HCT116 (cell line): ENCODE measurements at regions not wholly inside any gene's neighbourhood (a gene's known extent, or its start where the extent isn't known, plus 50 kb on each side); places are given as distances from the start of the nearest gene placed in this dataset.

ENCODE experiments used
- ATAC-seq: fragments of 200-7000 bp; cut with Tn5 transposase; 2 replicates; pipeline ENCODE4 v1.9.1; 2020; ENCODE audit warnings: mild to moderate bottlenecking, moderate library complexity
- BruUV-seq: library from RNA; stranded (reverse); fragments of 400-500 nt; replicated peaks from 2 replicates; lab custom pipeline; 2021; lab: Mats Ljungman, UMichigan
- CTCF ChIA-PET: fragments of 300-600 bp; sonication (Branson Sonifier 250); formaldehyde crosslinking; loops from one replicate; lab custom pipeline; 2021; ENCODE audit warnings: antibody characterized with exemption; lab: Charles Lee
- POLR2A ChIA-PET: fragments of 300-600, 350-600 bp; sonication (Branson Sonifier 250); formaldehyde crosslinking; loops from one replicate; lab custom pipeline; 2021; ENCODE audit warnings: antibody characterized with exemption; lab: Charles Lee
- RAD21 ChIA-PET, 2 experiments: fragments of 300-600 bp; sonication (Branson Sonifier 250); formaldehyde crosslinking; loops; one replicate each; lab custom pipeline; 2023; ENCODE audit warnings: low total read pairs in 2 of 2; ENCODE audit not compliant: uncharacterized antibody in 2 of 2, unreplicated experiment in 2 of 2, low non-redundant PET in 1 of 2; lab: Charles Lee
- DNase-seq: peaks from one replicate; pipeline ENCODE4 v3.0.0-alpha.2; 2010; ENCODE audit warnings: low read depth, low spot score
- H2AFZ ChIP-seq: fragments of 200-600 bp; shearing (Covaris generic), sonication (generic); 2 replicates; pipeline ENCODE4 v1.6.1; 2017; ENCODE audit warnings: low read depth, mixed run types, mixed read lengths, antibody characterized with exemption, low read length; ENCODE audit not compliant: poor library complexity, severe bottlenecking
- H3K27ac ChIP-seq: 2 replicates; pipeline ENCODE4 v1.5.1; 2012; ENCODE audit warnings: low read depth, low read length
- H3K27me3 ChIP-seq: fragments of 200-600 bp; sonication (generic); 2 replicates; pipeline ENCODE4 v1.6.1; 2016; ENCODE audit warnings: mixed run types, low read length, mixed read lengths; ENCODE audit not compliant: insufficient read depth
- H3K36me3 ChIP-seq, 2 experiments: fragments of 200-500 bp in 1 of 2; fragments of 200-600 bp in 1 of 2; sonication (Bioruptor generic) in 1 of 2; sonication (generic) in 1 of 2; 2 replicates each; pipeline versions ENCODE4 v1.5.1 to v1.6.1; 2014 to 2016; ENCODE audit warnings: low read length in 2 of 2, inconsistent platforms in 1 of 2, mixed read lengths in 1 of 2, mixed run types in 1 of 2; ENCODE audit not compliant: insufficient read depth in 2 of 2, control insufficient read depth in 1 of 2
- H3K4me1 ChIP-seq, 2 experiments: fragments of 200-600 bp in 1 of 2; sonication (generic) in 1 of 2; 2 replicates each; pipeline versions ENCODE4 v1.5.1 to v1.6.1; 2012 to 2017; ENCODE audit warnings: low read length in 2 of 2, inconsistent platforms in 1 of 2, mild to moderate bottlenecking in 1 of 2, mixed read lengths in 1 of 2, mixed run types in 1 of 2, moderate library complexity in 1 of 2; ENCODE audit not compliant: insufficient read depth in 2 of 2, control insufficient read depth in 1 of 2
- H3K4me2 ChIP-seq: fragments of 200-600 bp; sonication (generic); 2 replicates; pipeline ENCODE4 v1.6.1; 2017; ENCODE audit warnings: mixed run types, low read length, mixed read lengths
- H3K4me3 ChIP-seq, 2 experiments: fragments of 200-600 bp in 1 of 2; sonication (generic) in 1 of 2; replicated peaks in 1 of 2; 2 replicates each; pipeline ENCODE4 v1.5.1; 2011 to 2016; ENCODE audit warnings: low read length in 2 of 2, control low read depth in 1 of 2, low read depth in 1 of 2, mild to moderate bottlenecking in 1 of 2, mixed read lengths in 1 of 2, mixed run types in 1 of 2
- H3K79me2 ChIP-seq: fragments of 200-600 bp; sonication (generic); 2 replicates; pipeline ENCODE4 v1.6.1; 2017; ENCODE audit warnings: mild to moderate bottlenecking, mixed run types, low read length, moderate library complexity, mixed read lengths; ENCODE audit not compliant: insufficient read depth
- H3K9ac ChIP-seq: fragments of 200-600 bp; sonication (generic); 2 replicates; pipeline ENCODE4 v1.6.1; 2016; ENCODE audit warnings: low read length, mixed read lengths
- H3K9me2 ChIP-seq: fragments of 200-600 bp; sonication (generic), shearing (Covaris generic); 2 replicates; pipeline ENCODE4 v1.6.1; 2017; ENCODE audit warnings: mixed run types, mild to moderate bottlenecking, moderate library complexity; ENCODE audit not compliant: insufficient read depth
- H3K9me3 ChIP-seq, 2 experiments: fragments of 200-500 bp in 1 of 2; fragments of 200-600 bp in 1 of 2; sonication (Bioruptor generic) in 1 of 2; sonication (generic) in 1 of 2; 2 replicates each; pipeline ENCODE4 v1.6.1; 2014 to 2017; ENCODE audit warnings: low read length in 2 of 2, mixed read lengths in 2 of 2, inconsistent platforms in 1 of 2, low read depth in 1 of 2, mild to moderate bottlenecking in 1 of 2, mixed run types in 1 of 2, moderate library complexity in 1 of 2; ENCODE audit not compliant: control insufficient read depth in 1 of 2, insufficient read depth in 1 of 2
- H4K20me1 ChIP-seq: fragments of 200-600 bp; sonication (generic), shearing (Covaris generic); 2 replicates; pipeline ENCODE4 v1.6.1; 2017; ENCODE audit warnings: mixed run types, mild to moderate bottlenecking, moderate library complexity; ENCODE audit not compliant: insufficient read depth
- ATF3 ChIP-seq: IDR thresholded peaks from 2 replicates; pipeline ENCODE4 v1.6.1; 2012
- CBX3 ChIP-seq: IDR thresholded peaks from 2 replicates; pipeline ENCODE4 v1.6.1; 2012; ENCODE audit warnings: low read depth
- CEBPB ChIP-seq: IDR thresholded peaks from 2 replicates; pipeline ENCODE4 v1.6.1; 2012; ENCODE audit warnings: low read depth
- EGR1 ChIP-seq: IDR thresholded peaks from 2 replicates; pipeline ENCODE4 v1.6.1; 2012; ENCODE audit warnings: low read depth
- ELF1 ChIP-seq: IDR thresholded peaks from 2 replicates; pipeline ENCODE4 v1.6.1; 2012; ENCODE audit warnings: low read depth, borderline replicate concordance
- EZH2 ChIP-seq: fragments of 200-600 bp; sonication (generic); IDR thresholded peaks from 2 replicates; pipeline ENCODE4 v1.6.1; 2017; ENCODE audit warnings: antibody characterized with exemption, mixed run types
- EZH2phosphoT487 ChIP-seq: fragments of 200-600 bp; IDR thresholded peaks from 2 replicates; pipeline ENCODE4 v1.6.1; 2018; ENCODE audit warnings: antibody characterized with exemption, borderline replicate concordance
- JUND ChIP-seq: IDR thresholded peaks from 2 replicates; pipeline ENCODE4 v1.6.1; 2012
- MAX ChIP-seq: IDR thresholded peaks from 2 replicates; pipeline ENCODE4 v1.6.1; 2012
- POLR2AphosphoS5 ChIP-seq: IDR thresholded peaks from 2 replicates; pipeline ENCODE4 v1.6.1; 2011; ENCODE audit warnings: mild to moderate bottlenecking, low read depth, low read length, moderate library complexity
- RAD21 ChIP-seq: IDR thresholded peaks from 2 replicates; pipeline ENCODE4 v1.6.1; 2012; ENCODE audit warnings: low read depth, mild to moderate bottlenecking
- SRF ChIP-seq: IDR thresholded peaks from 2 replicates; pipeline ENCODE4 v1.6.1; 2012; ENCODE audit warnings: low read depth
- TCF7L2 ChIP-seq: IDR thresholded peaks from 2 replicates; pipeline ENCODE4 v1.7.0; 2011; ENCODE audit warnings: borderline replicate concordance, inconsistent platforms; ENCODE audit not compliant: insufficient read depth, insufficient read length; ENCODE audit errors: extremely low read depth
- YY1 ChIP-seq: IDR thresholded peaks from 2 replicates; pipeline ENCODE4 v1.6.1; 2011; ENCODE audit warnings: low read length, low read depth, moderate library complexity, mild to moderate bottlenecking; ENCODE audit not compliant: insufficient replicate concordance; ENCODE audit errors: extremely low read depth
- ZBTB33 ChIP-seq: IDR thresholded peaks from 2 replicates; pipeline ENCODE4 v1.6.1; 2011; ENCODE audit warnings: mild to moderate bottlenecking, low read length, moderate library complexity; ENCODE audit not compliant: insufficient replicate concordance; ENCODE audit errors: extremely low read depth
- ZFX ChIP-seq: fragments of 450-650 bp; IDR thresholded peaks from 2 replicates; pipeline ENCODE4 v1.6.1; 2017
- intact Hi-C: fragments of 100-400 bp; cut with micrococcal nuclease; formaldehyde crosslinking; loops from 2 replicates; pipeline ENCODE4 v1.10.0; 2022
- TF ChIP-seq, protein P1 (sequence below), 3 experiments: fragments of 200-600 bp in 1 of 3; sonication (generic) in 1 of 3; IDR thresholded peaks in 2 of 3; conservative IDR thresholded peaks in 1 of 3; 2 replicates each; pipeline ENCODE4 v1.5.1; 2012 to 2017; ENCODE audit warnings: low read depth in 2 of 3, low read length in 2 of 3, antibody characterized with exemption in 1 of 3, borderline replicate concordance in 1 of 3, control low read depth in 1 of 3, mild to moderate bottlenecking in 1 of 3, mixed read lengths in 1 of 3, mixed run types in 1 of 3, moderate library complexity in 1 of 3; ENCODE audit not compliant: insufficient read depth in 1 of 3

DNA sequence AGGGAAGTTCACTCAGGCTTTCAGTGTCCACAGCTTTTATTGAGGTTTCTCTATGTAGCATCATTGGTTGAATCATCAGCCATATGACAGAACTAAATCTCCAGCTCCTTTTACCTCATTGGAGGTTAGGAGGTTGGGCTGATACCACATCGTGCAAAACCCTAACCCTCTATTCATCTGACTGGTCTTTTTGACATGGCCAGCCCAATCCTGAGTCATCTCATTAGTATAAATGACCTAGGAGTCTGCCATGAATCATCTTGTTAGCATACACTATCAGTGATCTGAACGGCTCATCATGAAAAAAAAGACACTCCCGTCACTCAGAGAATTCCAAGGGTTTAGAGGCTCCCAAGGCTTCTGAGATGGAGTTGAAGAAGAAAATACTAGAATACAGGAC is 669.8 kb upstream of the POT1 start:
- Histone ChIP-seq H3K9ac (no peak overlapping the region), H3K27ac (no peak overlapping the region), H3K79me2 (no peaks in the 10 kb centered on the region), H2AFZ (no peak overlapping the region), H3K4me2 (no peak overlapping the region), H3K27me3 (no peaks in the 10 kb centered on the region), H3K9me3 (no peaks in the 10 kb centered on the region), H3K9me2 (no peaks in the 10 kb centered on the region), H3K4me1 (no peaks in the 10 kb centered on the region), H3K36me3 (no peaks in the 10 kb centered on the region), H4K20me1 (no peaks in the 10 kb centered on the region), H3K4me3 (no peak overlapping the region)
- ChIA-PET CTCF (no interaction called here), RAD21 (no interaction called here), POLR2A (no interaction called here)
- DNase-seq (no peak), ATAC-seq (no peak)
- BruUV-seq = no TSS peak
- intact Hi-C loops = no loop called here
- TF ChIP-seq MAX = no peak
- no peak for TF ChIP-seq RAD21
- no peak for TF ChIP-seq JUND
- no peak for TF ChIP-seq EZH2
- TF ChIP-seq ELF1 = no peak
- TF ChIP-seq ZFX = no peak
- no peak for TF ChIP-seq EGR1
- no peak for TF ChIP-seq YY1
- TF ChIP-seq TCF7L2 = no peak
- TF ChIP-seq ZBTB33 = no peak
- no peak for TF ChIP-seq POLR2AphosphoS5
- TF ChIP-seq, protein P1, sequence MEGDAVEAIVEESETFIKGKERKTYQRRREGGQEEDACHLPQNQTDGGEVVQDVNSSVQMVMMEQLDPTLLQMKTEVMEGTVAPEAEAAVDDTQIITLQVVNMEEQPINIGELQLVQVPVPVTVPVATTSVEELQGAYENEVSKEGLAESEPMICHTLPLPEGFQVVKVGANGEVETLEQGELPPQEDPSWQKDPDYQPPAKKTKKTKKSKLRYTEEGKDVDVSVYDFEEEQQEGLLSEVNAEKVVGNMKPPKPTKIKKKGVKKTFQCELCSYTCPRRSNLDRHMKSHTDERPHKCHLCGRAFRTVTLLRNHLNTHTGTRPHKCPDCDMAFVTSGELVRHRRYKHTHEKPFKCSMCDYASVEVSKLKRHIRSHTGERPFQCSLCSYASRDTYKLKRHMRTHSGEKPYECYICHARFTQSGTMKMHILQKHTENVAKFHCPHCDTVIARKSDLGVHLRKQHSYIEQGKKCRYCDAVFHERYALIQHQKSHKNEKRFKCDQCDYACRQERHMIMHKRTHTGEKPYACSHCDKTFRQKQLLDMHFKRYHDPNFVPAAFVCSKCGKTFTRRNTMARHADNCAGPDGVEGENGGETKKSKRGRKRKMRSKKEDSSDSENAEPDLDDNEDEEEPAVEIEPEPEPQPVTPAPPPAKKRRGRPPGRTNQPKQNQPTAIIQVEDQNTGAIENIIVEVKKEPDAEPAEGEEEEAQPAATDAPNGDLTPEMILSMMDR (IDR thresholded peaks at IDR 0.05 in 2 of 3, conservative IDR thresholded peaks at IDR 0.05 in 1 of 3; ENCODE audit: borderline replicate concordance in 1 of 3, insufficient read depth in 1 of 3, low read depth in 2 of 3, low read length in 2 of 3) = no peak
- no peak for TF ChIP-seq EZH2phosphoT487
- TF ChIP-seq ATF3 = no peak
- TF ChIP-seq SRF = no peak
- TF ChIP-seq CBX3 = no peak
- TF ChIP-seq CEBPB = no peak
